ENCODE measurements at regions not wholly inside any gene's neighbourhood (a gene's known extent, or its start where the extent isn't known, plus 50 kb on each side); places are given as distances from the start of the nearest gene placed in this dataset.
"Not testable (repeated sequence)": the region's sequence is repeated elsewhere in the genome, so short reads cannot be mapped to it uniquely, and the experiment has no call there.

GRCh38 chr9:25350011-25350410, 328.2 kb downstream of the TUSC1 start:
- DNase-seq (ENCODE audit: low spot score): no peak
- TF ChIP-seq, protein P1, sequence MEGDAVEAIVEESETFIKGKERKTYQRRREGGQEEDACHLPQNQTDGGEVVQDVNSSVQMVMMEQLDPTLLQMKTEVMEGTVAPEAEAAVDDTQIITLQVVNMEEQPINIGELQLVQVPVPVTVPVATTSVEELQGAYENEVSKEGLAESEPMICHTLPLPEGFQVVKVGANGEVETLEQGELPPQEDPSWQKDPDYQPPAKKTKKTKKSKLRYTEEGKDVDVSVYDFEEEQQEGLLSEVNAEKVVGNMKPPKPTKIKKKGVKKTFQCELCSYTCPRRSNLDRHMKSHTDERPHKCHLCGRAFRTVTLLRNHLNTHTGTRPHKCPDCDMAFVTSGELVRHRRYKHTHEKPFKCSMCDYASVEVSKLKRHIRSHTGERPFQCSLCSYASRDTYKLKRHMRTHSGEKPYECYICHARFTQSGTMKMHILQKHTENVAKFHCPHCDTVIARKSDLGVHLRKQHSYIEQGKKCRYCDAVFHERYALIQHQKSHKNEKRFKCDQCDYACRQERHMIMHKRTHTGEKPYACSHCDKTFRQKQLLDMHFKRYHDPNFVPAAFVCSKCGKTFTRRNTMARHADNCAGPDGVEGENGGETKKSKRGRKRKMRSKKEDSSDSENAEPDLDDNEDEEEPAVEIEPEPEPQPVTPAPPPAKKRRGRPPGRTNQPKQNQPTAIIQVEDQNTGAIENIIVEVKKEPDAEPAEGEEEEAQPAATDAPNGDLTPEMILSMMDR (IDR thresholded peaks at IDR 0.05): no peak
- H3K27me3 Mint-ChIP-seq (ENCODE audit: low read depth): no peaks in the 10 kb centered on the region
- H3K36me3 Mint-ChIP-seq (ENCODE audit: low read depth): no peaks in the 10 kb centered on the region
- H3K9me3 Mint-ChIP-seq (ENCODE audit: low read depth): no peaks in the 10 kb centered on the region
- no peak overlapping the region for H3K27ac Mint-ChIP-seq (ENCODE audit: unreplicated experiment)
- no peaks in the 10 kb centered on the region for H3K4me1 Mint-ChIP-seq (ENCODE audit: low read depth)
- no peak overlapping the region for H3K4me3 Mint-ChIP-seq (ENCODE audit: unreplicated experiment)

DNA sequence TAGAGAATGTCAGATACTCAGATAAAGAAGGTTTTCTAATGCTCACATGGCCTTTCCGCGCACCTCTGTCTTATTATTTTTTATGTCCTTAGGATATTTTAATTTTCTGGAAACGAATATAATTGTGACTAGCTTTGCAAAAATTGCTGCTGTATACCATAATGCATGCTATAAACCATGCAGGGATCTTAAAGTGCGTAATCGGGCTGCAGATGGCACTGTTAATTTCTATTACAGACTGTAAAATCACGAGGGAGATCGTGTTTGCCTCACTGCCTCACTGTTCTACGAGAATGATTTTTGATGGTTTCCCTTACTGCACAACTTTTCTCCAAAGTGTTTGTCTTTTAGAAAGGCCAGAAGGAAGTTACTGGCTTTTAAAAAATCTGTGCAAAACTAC, 356.1 kb downstream of the TUSC1 start:
- Mint-ChIP-seq H3K4me1 (ENCODE audit: low read depth) (no peaks in the 10 kb centered on the region), H3K27me3 (ENCODE audit: low read depth) (no peaks in the 10 kb centered on the region), H3K4me3 (ENCODE audit: unreplicated experiment) (no peak overlapping the region), H3K27ac (ENCODE audit: unreplicated experiment) (no peak overlapping the region), H3K9me3 (ENCODE audit: low read depth) (peaks cover 4% of the 10 kb centered on the region), H3K36me3 (ENCODE audit: low read depth) (no peaks in the 10 kb centered on the region)
- TF ChIP-seq, protein P1 (IDR thresholded peaks at IDR 0.05): no peak
- DNase-seq (ENCODE audit: low spot score): no peak

- Mint-ChIP-seq H3K36me3 (ENCODE audit: low read depth) (no peaks in the 10 kb centered on the region), H3K9me3 (ENCODE audit: low read depth) (peaks cover 14% of the 10 kb centered on the region), H3K27me3 (ENCODE audit: low read depth) (no peaks in the 10 kb centered on the region), H3K4me1 (ENCODE audit: low read depth) (no peaks in the 10 kb centered on the region), H3K27ac (ENCODE audit: unreplicated experiment) (no peak overlapping the region), H3K4me3 (ENCODE audit: unreplicated experiment) (no peak overlapping the region)
- no peak for DNase-seq (ENCODE audit: low spot score)
- TF ChIP-seq, protein P1 (IDR thresholded peaks at IDR 0.05): no peak
These were observed 367.3 kb downstream of the TUSC1 start for GRCh38 chr9:25310961-25311360.

DNA sequence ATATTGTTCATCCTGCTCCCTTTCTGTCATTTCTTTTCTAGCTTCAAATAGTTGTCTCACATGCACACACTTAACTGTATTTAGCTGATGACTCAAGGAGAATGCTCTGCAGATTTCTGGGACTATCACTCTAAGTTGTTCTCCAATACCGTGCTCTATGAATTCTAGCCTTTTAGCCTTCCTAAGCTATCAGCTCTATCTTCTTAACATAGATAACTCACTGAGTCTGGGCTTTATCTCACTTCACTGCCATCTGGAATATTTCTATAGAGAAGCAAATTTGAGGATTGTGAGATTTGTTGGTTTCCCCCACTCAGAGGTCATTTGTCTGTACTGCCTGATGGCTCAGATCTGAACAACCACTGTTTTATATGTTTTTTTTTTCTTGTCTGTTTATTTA, 369.7 kb downstream of the TUSC1 start:
- H3K9me3 Mint-ChIP-seq (ENCODE audit: low read depth): peaks cover 14% of the 10 kb centered on the region
- no peaks in the 10 kb centered on the region for H3K4me1 Mint-ChIP-seq (ENCODE audit: low read depth)
- no peak for DNase-seq (ENCODE audit: low spot score)
- no peaks in the 10 kb centered on the region for H3K27me3 Mint-ChIP-seq (ENCODE audit: low read depth)
- H3K4me3 Mint-ChIP-seq (ENCODE audit: unreplicated experiment): no peak overlapping the region
- no peak overlapping the region for H3K27ac Mint-ChIP-seq (ENCODE audit: unreplicated experiment)
- TF ChIP-seq, protein P1 (IDR thresholded peaks at IDR 0.05): no peak
- H3K36me3 Mint-ChIP-seq (ENCODE audit: low read depth): no peaks in the 10 kb centered on the region

- no peak overlapping the region for H3K4me3 Mint-ChIP-seq (ENCODE audit: unreplicated experiment)
- H3K4me1 Mint-ChIP-seq (ENCODE audit: low read depth): no peaks in the 10 kb centered on the region
- DNase-seq (ENCODE audit: low spot score): no peak
- no peaks in the 10 kb centered on the region for H3K36me3 Mint-ChIP-seq (ENCODE audit: low read depth)
- H3K9me3 Mint-ChIP-seq (ENCODE audit: low read depth): peaks cover 9% of the 10 kb centered on the region
- TF ChIP-seq, protein P1 (IDR thresholded peaks at IDR 0.05): no peak
- H3K27me3 Mint-ChIP-seq (ENCODE audit: low read depth): peaks cover 1% of the 10 kb centered on the region
- no peak overlapping the region for H3K27ac Mint-ChIP-seq (ENCODE audit: unreplicated experiment)
These were observed 375.6 kb downstream of the TUSC1 start for GRCh38 chr9:25302601-25303000.

DNA sequence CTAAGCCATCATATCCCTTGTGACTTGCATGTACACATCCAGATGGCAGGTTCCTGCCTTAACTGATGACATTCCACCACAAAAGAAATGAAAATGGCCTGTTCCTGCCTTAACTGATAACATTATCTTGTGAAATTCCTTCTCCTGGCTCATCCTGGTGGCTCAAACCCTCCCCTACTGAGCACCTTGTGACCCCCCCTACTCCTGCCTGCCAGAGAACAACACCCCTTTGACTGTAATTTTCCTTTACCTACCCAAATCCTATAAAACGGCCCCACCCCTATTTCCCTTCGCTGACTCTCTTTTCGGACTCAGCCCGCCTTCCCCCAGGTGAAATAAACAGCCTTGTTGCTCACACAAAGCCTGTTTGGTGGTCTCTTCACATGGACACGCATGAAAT, 390.0 kb downstream of the TUSC1 start:
- not testable (repeated sequence) for H3K27ac Mint-ChIP-seq (ENCODE audit: unreplicated experiment); H3K9me3 Mint-ChIP-seq (ENCODE audit: low read depth); DNase-seq (ENCODE audit: low spot score); H3K4me3 Mint-ChIP-seq (ENCODE audit: unreplicated experiment); H3K27me3 Mint-ChIP-seq (ENCODE audit: low read depth); H3K4me1 Mint-ChIP-seq (ENCODE audit: low read depth); H3K36me3 Mint-ChIP-seq (ENCODE audit: low read depth)
